Progenitor cell of endocrine pancreas (in vitro differentiated cells): ENCODE measurements at regions not wholly inside any gene's neighbourhood (a gene's known extent, or its start where the extent isn't known, plus 50 kb on each side); places are given as distances from the start of the nearest gene placed in this dataset.

Experiments
- DNase-seq: peaks from one replicate; pipeline ENCODE4 v3.0.0; 2021; ENCODE audit warnings: low spot score; ENCODE audit not compliant: unreplicated experiment
- H3K27ac Mint-ChIP-seq: 2 replicates; pipeline ENCODE4 v1.8.0; 2021; ENCODE audit warnings: mild to moderate bottlenecking, moderate library complexity, mixed read lengths
- H3K27me3 Mint-ChIP-seq: 2 replicates; pipeline ENCODE4 v1.8.0; 2021; ENCODE audit warnings: mixed read lengths
- H3K36me3 Mint-ChIP-seq: 2 replicates; pipeline ENCODE4 v1.8.0; 2022; ENCODE audit warnings: mixed read lengths; ENCODE audit not compliant: insufficient read depth
- H3K4me1 Mint-ChIP-seq: 2 replicates; pipeline ENCODE4 v1.8.0; 2021; ENCODE audit warnings: low read depth, mixed read lengths
- H3K4me3 Mint-ChIP-seq: 2 replicates; pipeline ENCODE4 v1.8.0; 2021; ENCODE audit warnings: low read depth, mild to moderate bottlenecking, moderate library complexity, mixed read lengths
- H3K9me3 Mint-ChIP-seq: 2 replicates; pipeline ENCODE4 v1.8.0; 2021; ENCODE audit warnings: low read depth, mixed read lengths
- TF ChIP-seq, protein P1 (sequence below): fragments of 200-600 bp; sonication (generic); IDR thresholded peaks from one replicate; pipeline ENCODE4 v1.5.0; 2021; ENCODE audit warnings: antibody characterized with exemption, mild to moderate bottlenecking; ENCODE audit not compliant: unreplicated experiment

- H3K9me3 Mint-ChIP-seq = peaks cover 12% of the 10 kb centered on the region
- peak overlapping the region; percentile 13 for H3K27ac Mint-ChIP-seq
- TF ChIP-seq, protein P1, sequence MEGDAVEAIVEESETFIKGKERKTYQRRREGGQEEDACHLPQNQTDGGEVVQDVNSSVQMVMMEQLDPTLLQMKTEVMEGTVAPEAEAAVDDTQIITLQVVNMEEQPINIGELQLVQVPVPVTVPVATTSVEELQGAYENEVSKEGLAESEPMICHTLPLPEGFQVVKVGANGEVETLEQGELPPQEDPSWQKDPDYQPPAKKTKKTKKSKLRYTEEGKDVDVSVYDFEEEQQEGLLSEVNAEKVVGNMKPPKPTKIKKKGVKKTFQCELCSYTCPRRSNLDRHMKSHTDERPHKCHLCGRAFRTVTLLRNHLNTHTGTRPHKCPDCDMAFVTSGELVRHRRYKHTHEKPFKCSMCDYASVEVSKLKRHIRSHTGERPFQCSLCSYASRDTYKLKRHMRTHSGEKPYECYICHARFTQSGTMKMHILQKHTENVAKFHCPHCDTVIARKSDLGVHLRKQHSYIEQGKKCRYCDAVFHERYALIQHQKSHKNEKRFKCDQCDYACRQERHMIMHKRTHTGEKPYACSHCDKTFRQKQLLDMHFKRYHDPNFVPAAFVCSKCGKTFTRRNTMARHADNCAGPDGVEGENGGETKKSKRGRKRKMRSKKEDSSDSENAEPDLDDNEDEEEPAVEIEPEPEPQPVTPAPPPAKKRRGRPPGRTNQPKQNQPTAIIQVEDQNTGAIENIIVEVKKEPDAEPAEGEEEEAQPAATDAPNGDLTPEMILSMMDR = no peak
- H3K36me3 Mint-ChIP-seq = peaks cover 6% of the 10 kb centered on the region
- DNase-seq = no peak
- peaks cover 42% of the 10 kb centered on the region for H3K4me1 Mint-ChIP-seq
- no peak overlapping the region for H3K4me3 Mint-ChIP-seq
- no peaks in the 10 kb centered on the region for H3K27me3 Mint-ChIP-seq
Observed at GRCh38 chr2:167790189-167790588, 457.2 kb downstream of the STK39 start.

- DNase-seq = no peak
- H3K27ac Mint-ChIP-seq = no peak overlapping the region
- H3K4me1 Mint-ChIP-seq = peaks cover 38% of the 10 kb centered on the region
- H3K9me3 Mint-ChIP-seq = peaks cover 12% of the 10 kb centered on the region
- H3K4me3 Mint-ChIP-seq = no peak overlapping the region
- no peaks in the 10 kb centered on the region for H3K27me3 Mint-ChIP-seq
- peaks cover 7% of the 10 kb centered on the region for H3K36me3 Mint-ChIP-seq
- TF ChIP-seq, protein P1 = no peak
Observed at GRCh38 chr2:167787562-167787961, 459.8 kb downstream of the STK39 start.

DNA sequence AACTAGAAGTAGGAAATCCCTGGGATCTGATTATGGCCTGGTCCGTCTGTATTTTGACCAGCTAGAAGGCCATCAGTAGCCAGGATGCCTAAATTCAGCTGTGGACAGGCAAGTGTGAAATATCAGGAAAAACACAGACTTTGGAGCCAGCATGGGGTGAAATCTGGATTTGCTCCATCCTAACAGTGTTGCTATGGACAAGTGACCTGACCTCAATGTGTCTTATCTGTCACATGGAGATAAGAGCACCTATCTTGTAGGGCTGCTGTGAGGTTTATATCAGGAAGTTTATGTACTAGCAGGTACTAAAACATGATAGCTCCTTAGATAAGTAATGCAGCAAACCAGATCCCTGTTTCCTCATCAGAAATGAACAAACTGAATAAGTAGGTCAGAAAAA lies 460.4 kb downstream of the STK39 start:
- TF ChIP-seq, protein P1 = no peak
- Mint-ChIP-seq H3K27me3 (no peaks in the 10 kb centered on the region), H3K4me1 (peaks cover 38% of the 10 kb centered on the region), H3K9me3 (peaks cover 10% of the 10 kb centered on the region), H3K36me3 (peaks cover 7% of the 10 kb centered on the region), H3K27ac (peak overlapping the region; percentile 15), H3K4me3 (no peak overlapping the region)
- DNase-seq = no peak

- Mint-ChIP-seq H3K27ac (no peak overlapping the region), H3K4me3 (no peak overlapping the region), H3K36me3 (peaks cover 7% of the 10 kb centered on the region), H3K27me3 (no peaks in the 10 kb centered on the region), H3K4me1 (peaks cover 38% of the 10 kb centered on the region), H3K9me3 (peaks cover 9% of the 10 kb centered on the region)
- no peak for DNase-seq
- TF ChIP-seq, protein P1 = no peak
Observed at GRCh38 chr2:167785606-167786216, 461.7 kb downstream of the STK39 start.

DNA sequence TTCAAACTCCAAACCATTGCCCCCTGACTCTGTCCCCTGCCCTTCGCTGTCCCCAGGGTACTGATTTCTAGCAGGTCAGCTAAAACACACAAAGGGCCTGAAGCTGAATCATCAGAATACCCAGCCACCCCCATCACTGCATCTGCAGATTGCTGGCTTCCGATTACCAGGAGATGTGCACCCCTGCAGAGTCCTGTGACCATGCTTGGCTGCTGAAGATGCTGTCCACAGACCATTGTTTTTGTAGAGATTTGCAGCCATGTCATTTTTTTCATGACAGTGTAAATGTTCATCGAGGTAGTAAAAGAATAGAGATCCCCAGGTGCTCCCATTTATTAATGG lies 463.3 kb downstream of the STK39 start:
- Mint-ChIP-seq H3K9me3 (peaks cover 8% of the 10 kb centered on the region), H3K27me3 (no peaks in the 10 kb centered on the region), H3K4me1 (peaks cover 50% of the 10 kb centered on the region), H3K4me3 (no peak overlapping the region), H3K36me3 (peaks cover 7% of the 10 kb centered on the region), H3K27ac (peak overlapping the region; percentile 70)
- no peak for DNase-seq
- TF ChIP-seq, protein P1 = no peak
